Endodermal cell (in vitro differentiated cells): ENCODE measurements at regions not wholly inside any gene's neighbourhood (a gene's known extent, or its start where the extent isn't known, plus 50 kb on each side); places are given as distances from the start of the nearest gene placed in this dataset.

Experiments
- DNase-seq: peaks from one replicate; pipeline ENCODE4 v3.0.0-alpha.2; 2017
- H3K27ac ChIP-seq: 2 replicates; pipeline ENCODE4 v1.5.1; 2013; ENCODE audit warnings: mild to moderate bottlenecking, low read depth, low read length, moderate library complexity
- H3K27me3 ChIP-seq: 2 replicates; pipeline ENCODE4 v1.6.1; 2013; ENCODE audit warnings: mild to moderate bottlenecking, low read length, moderate library complexity; ENCODE audit not compliant: insufficient read depth, control insufficient read depth, poor library complexity, severe bottlenecking
- H3K36me3 ChIP-seq: 2 replicates; pipeline ENCODE4 v1.7.0; 2013; ENCODE audit warnings: mild to moderate bottlenecking, low read length, moderate library complexity; ENCODE audit not compliant: control insufficient read depth, insufficient read depth
- H3K4me1 ChIP-seq: one replicate; pipeline ENCODE4 v1.7.0; 2013; ENCODE audit warnings: low read length; ENCODE audit not compliant: control insufficient read depth, insufficient read depth
- H3K4me3 ChIP-seq: 2 replicates; pipeline ENCODE4 v1.5.1; 2013; ENCODE audit warnings: mild to moderate bottlenecking, low read length, moderate library complexity
- H3K9ac ChIP-seq: 2 replicates; pipeline ENCODE4 v1.6.1; 2013; ENCODE audit warnings: mild to moderate bottlenecking, low read length, moderate library complexity; ENCODE audit not compliant: poor library complexity, severe bottlenecking; ENCODE audit errors: extremely low read depth
- H3K9me3 ChIP-seq: 2 replicates; pipeline ENCODE4 v1.6.1; 2013; ENCODE audit warnings: mild to moderate bottlenecking, low read length, moderate library complexity; ENCODE audit not compliant: control insufficient read depth
- H3K27ac Mint-ChIP-seq: 2 replicates; pipeline ENCODE4 v1.8.0; 2020; ENCODE audit warnings: mixed read lengths
- H3K27me3 Mint-ChIP-seq: 2 replicates; pipeline ENCODE4 v1.8.0; 2021; ENCODE audit warnings: mild to moderate bottlenecking, mixed read lengths; ENCODE audit not compliant: insufficient read depth
- H3K36me3 Mint-ChIP-seq: 2 replicates; pipeline ENCODE4 v1.8.0; 2020; ENCODE audit warnings: low read depth, mixed read lengths
- H3K4me1 Mint-ChIP-seq: 2 replicates; pipeline ENCODE4 v1.8.0; 2020; ENCODE audit warnings: mixed read lengths
- H3K4me3 Mint-ChIP-seq: 2 replicates; pipeline ENCODE4 v1.8.0; 2020; ENCODE audit warnings: mild to moderate bottlenecking, moderate library complexity, mixed read lengths
- H3K9me3 Mint-ChIP-seq: 2 replicates; pipeline ENCODE4 v1.8.0; 2020; ENCODE audit warnings: mild to moderate bottlenecking, mixed read lengths
- CTCF ChIP-seq: fragments of 200-600 bp; sonication (generic); conservative IDR thresholded peaks from 2 replicates; pipeline ENCODE4 v1.5.0; 2021; ENCODE audit warnings: antibody characterized with exemption, mild to moderate bottlenecking
- whole genome bisulfite sequencing, 2 experiments: methylation state at CpG; one replicate each; pipeline versions ENCODE4 v1.1.5 to v1.1.7; 2013; ENCODE audit warnings: missing lambda C conversion rate in 2 of 2, mixed read lengths in 1 of 2; ENCODE audit not compliant: insufficient coverage in 1 of 2, insufficient read length in 1 of 2; 5-methylcytosine and 5-hydroxymethylcytosine counted together

DNA sequence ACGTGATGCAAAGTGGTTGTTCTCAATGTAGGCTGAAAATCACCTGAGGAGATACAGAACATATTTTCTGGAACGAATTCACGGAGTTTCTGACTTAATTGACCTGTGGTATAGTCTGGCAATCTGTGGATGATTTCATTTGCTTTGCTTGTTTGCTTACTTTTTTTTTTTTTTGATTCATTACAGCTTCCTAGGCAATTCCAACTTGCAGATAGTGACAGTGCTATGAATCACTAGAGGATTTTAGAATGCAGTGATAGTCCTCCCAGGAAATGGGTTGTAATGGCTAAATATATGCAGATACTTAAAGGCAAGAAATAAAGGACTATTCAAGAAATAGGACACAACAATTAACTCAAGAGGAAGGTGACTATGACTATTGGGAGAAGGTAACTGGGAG is 1378.1 kb upstream of the PRMT6 start:
- Mint-ChIP-seq H3K27ac (no peak overlapping the region), H3K27me3 (no peaks in the 10 kb centered on the region), H3K36me3 (no peaks in the 10 kb centered on the region), H3K4me3 (no peak overlapping the region), H3K9me3 (no peaks in the 10 kb centered on the region), H3K4me1 (no peaks in the 10 kb centered on the region)
- no peaks in the 10 kb centered on the region for H3K4me1 ChIP-seq
- H3K9ac ChIP-seq: no peak overlapping the region
- H3K27me3 ChIP-seq: no peaks in the 10 kb centered on the region
- no peaks in the 10 kb centered on the region for H3K9me3 ChIP-seq
- TF ChIP-seq CTCF: no peak
- DNase-seq: no peak
- H3K36me3 ChIP-seq: no peaks in the 10 kb centered on the region
- 91 to 100% methylated on average over 3 of the region's 3 CpGs for WGBS, 2 experiments
- H3K4me3 ChIP-seq: no peak overlapping the region
- no peak overlapping the region for H3K27ac ChIP-seq

- no peaks in the 10 kb centered on the region for H3K9me3 ChIP-seq
- no peaks in the 10 kb centered on the region for H3K36me3 ChIP-seq
- H3K9ac ChIP-seq: no peak overlapping the region
- peaks cover 10% of the 10 kb centered on the region for H3K27me3 Mint-ChIP-seq
- no peak for TF ChIP-seq CTCF
- DNase-seq: no peak
- H3K4me3 ChIP-seq: no peak overlapping the region
- peaks cover 13% of the 10 kb centered on the region for H3K27me3 ChIP-seq
- no peak overlapping the region for H3K27ac ChIP-seq
- H3K4me3 Mint-ChIP-seq: no peak overlapping the region
- no peaks in the 10 kb centered on the region for H3K36me3 Mint-ChIP-seq
- peaks cover 3% of the 10 kb centered on the region for H3K4me1 Mint-ChIP-seq
- H3K27ac Mint-ChIP-seq: no peak overlapping the region
- peaks cover 5% of the 10 kb centered on the region for H3K4me1 ChIP-seq
- no peaks in the 10 kb centered on the region for H3K9me3 Mint-ChIP-seq
These were observed 1371.8 kb upstream of the PRMT6 start for GRCh38 chr1:105684714-105685113.

- Mint-ChIP-seq H3K36me3 (no peaks in the 10 kb centered on the region), H3K4me3 (no peak overlapping the region), H3K4me1 (peaks cover 3% of the 10 kb centered on the region), H3K27me3 (peaks cover 10% of the 10 kb centered on the region), H3K9me3 (no peaks in the 10 kb centered on the region), H3K27ac (no peak overlapping the region)
- no peaks in the 10 kb centered on the region for H3K36me3 ChIP-seq
- no peak for TF ChIP-seq CTCF
- no peak for DNase-seq
- no peak overlapping the region for H3K4me3 ChIP-seq
- WGBS, 2 experiments: 83 to 100% methylated on average over 2 to 3 of the region's 3 CpGs
- no peaks in the 10 kb centered on the region for H3K9me3 ChIP-seq
- H3K27ac ChIP-seq: no peak overlapping the region
- H3K4me1 ChIP-seq: peaks cover 5% of the 10 kb centered on the region
- no peak overlapping the region for H3K9ac ChIP-seq
- H3K27me3 ChIP-seq: peaks cover 13% of the 10 kb centered on the region
These were observed 1370.4 kb upstream of the PRMT6 start for GRCh38 chr1:105686026-105686425.
